ENCODE measurements at regions not wholly inside any gene's neighbourhood (a gene's known extent, or its start where the extent isn't known, plus 50 kb on each side); places are given as distances from the start of the nearest gene placed in this dataset.

DNA sequence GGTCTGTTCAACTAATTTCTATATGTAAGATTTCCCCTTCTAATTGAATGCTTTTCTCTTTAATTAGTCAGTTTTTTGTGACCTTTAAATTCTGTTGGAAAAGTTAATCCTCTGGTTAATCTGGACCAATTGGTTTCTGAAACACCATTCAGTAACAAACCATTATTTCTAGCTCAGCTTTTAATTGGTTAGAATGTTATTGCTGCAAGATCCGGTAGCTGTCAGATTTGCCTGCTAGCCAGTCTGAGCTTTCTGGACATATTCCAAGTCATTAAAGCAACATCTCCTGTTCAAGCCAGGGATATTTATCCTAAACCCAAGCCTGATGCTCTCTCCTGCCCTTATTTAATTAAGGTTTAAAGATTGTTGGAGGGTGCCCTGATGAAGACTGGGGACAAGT lies 55.1 kb upstream of the FBXL4 start:
- H3K4me2 ChIP-seq (ENCODE audit: low read length), result no peak overlapping the region
- TF ChIP-seq, protein P1, sequence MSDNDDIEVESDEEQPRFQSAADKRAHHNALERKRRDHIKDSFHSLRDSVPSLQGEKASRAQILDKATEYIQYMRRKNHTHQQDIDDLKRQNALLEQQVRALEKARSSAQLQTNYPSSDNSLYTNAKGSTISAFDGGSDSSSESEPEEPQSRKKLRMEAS (IDR thresholded peaks at IDR 0.05), result no peak
- no peak for TF ChIP-seq TCF7L2 (IDR thresholded peaks at IDR 0.05; ENCODE audit: borderline replicate concordance, extremely low read depth, insufficient read depth, insufficient read length)
- TF ChIP-seq, protein P2, sequence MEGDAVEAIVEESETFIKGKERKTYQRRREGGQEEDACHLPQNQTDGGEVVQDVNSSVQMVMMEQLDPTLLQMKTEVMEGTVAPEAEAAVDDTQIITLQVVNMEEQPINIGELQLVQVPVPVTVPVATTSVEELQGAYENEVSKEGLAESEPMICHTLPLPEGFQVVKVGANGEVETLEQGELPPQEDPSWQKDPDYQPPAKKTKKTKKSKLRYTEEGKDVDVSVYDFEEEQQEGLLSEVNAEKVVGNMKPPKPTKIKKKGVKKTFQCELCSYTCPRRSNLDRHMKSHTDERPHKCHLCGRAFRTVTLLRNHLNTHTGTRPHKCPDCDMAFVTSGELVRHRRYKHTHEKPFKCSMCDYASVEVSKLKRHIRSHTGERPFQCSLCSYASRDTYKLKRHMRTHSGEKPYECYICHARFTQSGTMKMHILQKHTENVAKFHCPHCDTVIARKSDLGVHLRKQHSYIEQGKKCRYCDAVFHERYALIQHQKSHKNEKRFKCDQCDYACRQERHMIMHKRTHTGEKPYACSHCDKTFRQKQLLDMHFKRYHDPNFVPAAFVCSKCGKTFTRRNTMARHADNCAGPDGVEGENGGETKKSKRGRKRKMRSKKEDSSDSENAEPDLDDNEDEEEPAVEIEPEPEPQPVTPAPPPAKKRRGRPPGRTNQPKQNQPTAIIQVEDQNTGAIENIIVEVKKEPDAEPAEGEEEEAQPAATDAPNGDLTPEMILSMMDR (IDR thresholded peaks at IDR 0.05 in 2 of 3, conservative IDR thresholded peaks at IDR 0.05 in 1 of 3; ENCODE audit: borderline replicate concordance in 1 of 3, insufficient read depth in 1 of 3, low read depth in 2 of 3, low read length in 2 of 3), result no peak
- no peak for TF ChIP-seq JUND (IDR thresholded peaks at IDR 0.05)
- TF ChIP-seq YY1 (IDR thresholded peaks at IDR 0.05; ENCODE audit: extremely low read depth, insufficient replicate concordance, low read depth, low read length), result no peak
- no peak for TF ChIP-seq EZH2 (IDR thresholded peaks at IDR 0.05)
- no peak for TF ChIP-seq ELF1 (IDR thresholded peaks at IDR 0.05; ENCODE audit: borderline replicate concordance, low read depth)
- TF ChIP-seq POLR2A (IDR thresholded peaks at IDR 0.05; ENCODE audit: borderline replicate concordance, extremely low read depth, insufficient read depth, insufficient read length), result no peak
- TF ChIP-seq EGR1 (IDR thresholded peaks at IDR 0.05; ENCODE audit: low read depth), result no peak
- TF ChIP-seq CBX3 (IDR thresholded peaks at IDR 0.05; ENCODE audit: low read depth), result no peak
- TF ChIP-seq, protein P3, sequence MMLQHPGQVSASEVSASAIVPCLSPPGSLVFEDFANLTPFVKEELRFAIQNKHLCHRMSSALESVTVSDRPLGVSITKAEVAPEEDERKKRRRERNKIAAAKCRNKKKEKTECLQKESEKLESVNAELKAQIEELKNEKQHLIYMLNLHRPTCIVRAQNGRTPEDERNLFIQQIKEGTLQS (IDR thresholded peaks at IDR 0.05), result no peak
- no peak for TF ChIP-seq SP1 (IDR thresholded peaks at IDR 0.05; ENCODE audit: low read depth)
- TF ChIP-seq, protein P4, sequence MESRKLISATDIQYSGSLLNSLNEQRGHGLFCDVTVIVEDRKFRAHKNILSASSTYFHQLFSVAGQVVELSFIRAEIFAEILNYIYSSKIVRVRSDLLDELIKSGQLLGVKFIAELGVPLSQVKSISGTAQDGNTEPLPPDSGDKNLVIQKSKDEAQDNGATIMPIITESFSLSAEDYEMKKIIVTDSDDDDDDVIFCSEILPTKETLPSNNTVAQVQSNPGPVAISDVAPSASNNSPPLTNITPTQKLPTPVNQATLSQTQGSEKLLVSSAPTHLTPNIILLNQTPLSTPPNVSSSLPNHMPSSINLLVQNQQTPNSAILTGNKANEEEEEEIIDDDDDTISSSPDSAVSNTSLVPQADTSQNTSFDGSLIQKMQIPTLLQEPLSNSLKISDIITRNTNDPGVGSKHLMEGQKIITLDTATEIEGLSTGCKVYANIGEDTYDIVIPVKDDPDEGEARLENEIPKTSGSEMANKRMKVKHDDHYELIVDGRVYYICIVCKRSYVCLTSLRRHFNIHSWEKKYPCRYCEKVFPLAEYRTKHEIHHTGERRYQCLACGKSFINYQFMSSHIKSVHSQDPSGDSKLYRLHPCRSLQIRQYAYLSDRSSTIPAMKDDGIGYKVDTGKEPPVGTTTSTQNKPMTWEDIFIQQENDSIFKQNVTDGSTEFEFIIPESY (IDR thresholded peaks at IDR 0.05; ENCODE audit: extremely low read depth, insufficient replicate concordance, low read length), result no peak
- TF ChIP-seq FOSL1 (IDR thresholded peaks at IDR 0.05; ENCODE audit: low read depth), result no peak
- TF ChIP-seq, protein P5, sequence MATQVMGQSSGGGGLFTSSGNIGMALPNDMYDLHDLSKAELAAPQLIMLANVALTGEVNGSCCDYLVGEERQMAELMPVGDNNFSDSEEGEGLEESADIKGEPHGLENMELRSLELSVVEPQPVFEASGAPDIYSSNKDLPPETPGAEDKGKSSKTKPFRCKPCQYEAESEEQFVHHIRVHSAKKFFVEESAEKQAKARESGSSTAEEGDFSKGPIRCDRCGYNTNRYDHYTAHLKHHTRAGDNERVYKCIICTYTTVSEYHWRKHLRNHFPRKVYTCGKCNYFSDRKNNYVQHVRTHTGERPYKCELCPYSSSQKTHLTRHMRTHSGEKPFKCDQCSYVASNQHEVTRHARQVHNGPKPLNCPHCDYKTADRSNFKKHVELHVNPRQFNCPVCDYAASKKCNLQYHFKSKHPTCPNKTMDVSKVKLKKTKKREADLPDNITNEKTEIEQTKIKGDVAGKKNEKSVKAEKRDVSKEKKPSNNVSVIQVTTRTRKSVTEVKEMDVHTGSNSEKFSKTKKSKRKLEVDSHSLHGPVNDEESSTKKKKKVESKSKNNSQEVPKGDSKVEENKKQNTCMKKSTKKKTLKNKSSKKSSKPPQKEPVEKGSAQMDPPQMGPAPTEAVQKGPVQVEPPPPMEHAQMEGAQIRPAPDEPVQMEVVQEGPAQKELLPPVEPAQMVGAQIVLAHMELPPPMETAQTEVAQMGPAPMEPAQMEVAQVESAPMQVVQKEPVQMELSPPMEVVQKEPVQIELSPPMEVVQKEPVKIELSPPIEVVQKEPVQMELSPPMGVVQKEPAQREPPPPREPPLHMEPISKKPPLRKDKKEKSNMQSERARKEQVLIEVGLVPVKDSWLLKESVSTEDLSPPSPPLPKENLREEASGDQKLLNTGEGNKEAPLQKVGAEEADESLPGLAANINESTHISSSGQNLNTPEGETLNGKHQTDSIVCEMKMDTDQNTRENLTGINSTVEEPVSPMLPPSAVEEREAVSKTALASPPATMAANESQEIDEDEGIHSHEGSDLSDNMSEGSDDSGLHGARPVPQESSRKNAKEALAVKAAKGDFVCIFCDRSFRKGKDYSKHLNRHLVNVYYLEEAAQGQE (IDR thresholded peaks at IDR 0.05; ENCODE audit: low read depth), result no peak
- TF ChIP-seq SIN3A (IDR thresholded peaks at IDR 0.05; ENCODE audit: low read depth), result no peak
- no peak for TF ChIP-seq ZNF274 (IDR thresholded peaks at IDR 0.05; ENCODE audit: low read depth, low read length)
- no peak for TF ChIP-seq SRF (IDR thresholded peaks at IDR 0.05; ENCODE audit: low read depth)
- TF ChIP-seq EZH2phosphoT487 (IDR thresholded peaks at IDR 0.05; ENCODE audit: borderline replicate concordance), result no peak
- TF ChIP-seq CEBPB (IDR thresholded peaks at IDR 0.05; ENCODE audit: low read depth), result no peak
- no peak for DNase-seq (ENCODE audit: low read depth, low spot score)
- no peaks in the 10 kb centered on the region for H3K4me1 ChIP-seq (ENCODE audit: control insufficient read depth in 1 of 2, insufficient read depth in 2 of 2, low read length in 2 of 2)
- no peaks in the 10 kb centered on the region for H3K79me2 ChIP-seq (ENCODE audit: insufficient read depth, low read length)
- H2AFZ ChIP-seq (ENCODE audit: low read depth, low read length, poor library complexity, severe bottlenecking), result no peak overlapping the region
- ChIA-PET RAD21 (ENCODE audit: low non-redundant PET in 1 of 2, low total read pairs in 2 of 2, uncharacterized antibody in 2 of 2, unreplicated experiment in 2 of 2) (no interaction called here), CTCF (no interaction called here), POLR2A (no interaction called here)
- no peak overlapping the region for H3K9ac ChIP-seq (ENCODE audit: low read length)
- H3K9me2 ChIP-seq (ENCODE audit: insufficient read depth), result no peaks in the 10 kb centered on the region
- ATAC-seq, result no peak
- BruUV-seq (replicated peaks), result no TSS peak
- no peak overlapping the region for H3K27ac ChIP-seq (ENCODE audit: low read depth, low read length)
- intact Hi-C loops (cut with micrococcal nuclease), result no loop called here
- no peaks in the 10 kb centered on the region for H4K20me1 ChIP-seq (ENCODE audit: insufficient read depth)
- no peaks in the 10 kb centered on the region for H3K9me3 ChIP-seq (ENCODE audit: control insufficient read depth in 1 of 2, insufficient read depth in 1 of 2, low read depth in 1 of 2, low read length in 2 of 2)
- H3K4me3 ChIP-seq (replicated peaks in 1 of 2; ENCODE audit: low read depth in 1 of 2, low read length in 2 of 2), result no peak overlapping the region
- H3K36me3 ChIP-seq (ENCODE audit: control insufficient read depth in 1 of 2, insufficient read depth in 2 of 2, low read length in 2 of 2), result no peaks in the 10 kb centered on the region
- H3K27me3 ChIP-seq (ENCODE audit: insufficient read depth, low read length), result peaks cover 50% of the 10 kb centered on the region; the same call in 1 of the 2 replicates

Data from HCT116 (cell line).